Astrocyte (in vitro differentiated cells and primary cell): ENCODE measurements at regions not wholly inside any gene's neighbourhood (a gene's known extent, or its start where the extent isn't known, plus 50 kb on each side); places are given as distances from the start of the nearest gene placed in this dataset.

Experiments used
- EZH2 ChIP-seq: IDR thresholded peaks from 2 replicates; pipeline ENCODE4 v1.6.1; 2012; ENCODE audit warnings: mild to moderate bottlenecking, low read length, inconsistent platforms; ENCODE audit not compliant: insufficient read depth
- TF ChIP-seq, protein P1 (sequence below): IDR thresholded peaks from 2 replicates; pipeline ENCODE4 v1.5.1; 2011; ENCODE audit warnings: low read depth, mild to moderate bottlenecking, inconsistent platforms, low read length, moderate library complexity; ENCODE audit not compliant: insufficient read depth

DNA sequence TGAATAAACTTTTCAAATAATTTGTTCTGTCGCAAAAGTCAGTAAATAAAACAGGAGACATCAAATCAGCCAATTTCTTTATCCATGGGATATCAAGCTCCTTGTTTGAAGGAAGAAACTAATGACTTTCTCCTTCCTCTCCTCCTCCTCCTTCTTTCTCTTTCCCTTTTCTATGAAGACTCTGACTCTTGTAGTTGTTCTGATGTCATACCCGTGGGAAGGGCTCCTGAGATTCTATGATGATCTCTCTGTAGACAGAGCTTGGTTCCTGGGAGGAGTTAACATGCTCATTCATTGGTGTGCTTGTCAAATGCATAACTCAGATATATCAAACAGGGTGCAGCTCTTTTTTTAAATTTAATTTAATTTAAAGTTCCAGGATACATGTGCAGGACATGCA lies 118.7 kb upstream of the KCTD1 start:
- TF ChIP-seq, protein P1, sequence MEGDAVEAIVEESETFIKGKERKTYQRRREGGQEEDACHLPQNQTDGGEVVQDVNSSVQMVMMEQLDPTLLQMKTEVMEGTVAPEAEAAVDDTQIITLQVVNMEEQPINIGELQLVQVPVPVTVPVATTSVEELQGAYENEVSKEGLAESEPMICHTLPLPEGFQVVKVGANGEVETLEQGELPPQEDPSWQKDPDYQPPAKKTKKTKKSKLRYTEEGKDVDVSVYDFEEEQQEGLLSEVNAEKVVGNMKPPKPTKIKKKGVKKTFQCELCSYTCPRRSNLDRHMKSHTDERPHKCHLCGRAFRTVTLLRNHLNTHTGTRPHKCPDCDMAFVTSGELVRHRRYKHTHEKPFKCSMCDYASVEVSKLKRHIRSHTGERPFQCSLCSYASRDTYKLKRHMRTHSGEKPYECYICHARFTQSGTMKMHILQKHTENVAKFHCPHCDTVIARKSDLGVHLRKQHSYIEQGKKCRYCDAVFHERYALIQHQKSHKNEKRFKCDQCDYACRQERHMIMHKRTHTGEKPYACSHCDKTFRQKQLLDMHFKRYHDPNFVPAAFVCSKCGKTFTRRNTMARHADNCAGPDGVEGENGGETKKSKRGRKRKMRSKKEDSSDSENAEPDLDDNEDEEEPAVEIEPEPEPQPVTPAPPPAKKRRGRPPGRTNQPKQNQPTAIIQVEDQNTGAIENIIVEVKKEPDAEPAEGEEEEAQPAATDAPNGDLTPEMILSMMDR, result no peak
- TF ChIP-seq EZH2, result no peak
